Astrocyte of the cerebellum (primary cell): ENCODE measurements at regions not wholly inside any gene's neighbourhood (a gene's known extent, or its start where the extent isn't known, plus 50 kb on each side); places are given as distances from the start of the nearest gene placed in this dataset.

Source experiments
- DNase-seq: peaks from one replicate; pipeline ENCODE4 v3.0.0-alpha.2; 2011; ENCODE audit warnings: low read depth
- H3K4me3 ChIP-seq: 2 replicates; pipeline ENCODE4 v1.5.1; 2011; ENCODE audit warnings: mild to moderate bottlenecking, low read depth, low read length, moderate library complexity
- CTCF ChIP-seq: IDR thresholded peaks from 2 replicates; pipeline ENCODE4 v1.5.1; 2012; ENCODE audit warnings: low read length, low read depth, moderate library complexity, mild to moderate bottlenecking; ENCODE audit errors: missing control alignments
- in situ Hi-C: cut with HindIII; loops from 2 replicates; pipeline ENCODE4 v1.10.0; 2017; ENCODE audit warnings: low sequenced_read_pairs

GRCh38 chr4:136818811-136819330, 713.4 kb downstream of the PCDH18 start:
- TF ChIP-seq CTCF = no peak
- in situ Hi-C loops = no loop called here
- no peak overlapping the region for H3K4me3 ChIP-seq
- DNase-seq = no peak

- no peak for TF ChIP-seq CTCF
- no peak overlapping the region for H3K4me3 ChIP-seq
- no peak for DNase-seq
- in situ Hi-C loops = no loop called here
Observed at GRCh38 chr4:136812100-136812880, 720.0 kb downstream of the PCDH18 start.

GRCh38 chr4:136811496-136812077, 720.7 kb downstream of the PCDH18 start:
- no peak for TF ChIP-seq CTCF
- DNase-seq = no peak
- no peak overlapping the region for H3K4me3 ChIP-seq
- in situ Hi-C loops = no loop called here

- in situ Hi-C loops = no loop called here
- no peak for TF ChIP-seq CTCF
- no peak for DNase-seq
- H3K4me3 ChIP-seq = no peak overlapping the region
Observed at GRCh38 chr4:136810626-136811025, 721.7 kb downstream of the PCDH18 start.

GRCh38 chr4:136806844-136807243, 725.5 kb downstream of the PCDH18 start:
- in situ Hi-C loops = no loop called here
- no peak for TF ChIP-seq CTCF
- DNase-seq = no peak
- H3K4me3 ChIP-seq = no peak overlapping the region

GRCh38 chr4:136805617-136806016, 726.7 kb downstream of the PCDH18 start:
- TF ChIP-seq CTCF = no peak
- no peak for DNase-seq
- in situ Hi-C loops = no loop called here
- no peak overlapping the region for H3K4me3 ChIP-seq
